Progenitor cell of endocrine pancreas (in vitro differentiated cells): ENCODE measurements at regions not wholly inside any gene's neighbourhood (a gene's known extent, or its start where the extent isn't known, plus 50 kb on each side); places are given as distances from the start of the nearest gene placed in this dataset. TPM values are rescaled to one million over a fixed set of nuclear protein-coding genes. Genes with fewer than 3 reads are reported as not detected.

ENCODE experiments used
- DNase-seq: peaks from one replicate; pipeline ENCODE4 v3.0.0; 2021; ENCODE audit warnings: low spot score; ENCODE audit not compliant: unreplicated experiment
- H3K27ac Mint-ChIP-seq: 2 replicates; pipeline ENCODE4 v1.8.0; 2021; ENCODE audit warnings: mild to moderate bottlenecking, moderate library complexity, mixed read lengths
- H3K27me3 Mint-ChIP-seq: 2 replicates; pipeline ENCODE4 v1.8.0; 2021; ENCODE audit warnings: mixed read lengths
- H3K36me3 Mint-ChIP-seq: 2 replicates; pipeline ENCODE4 v1.8.0; 2022; ENCODE audit warnings: mixed read lengths; ENCODE audit not compliant: insufficient read depth
- H3K4me1 Mint-ChIP-seq: 2 replicates; pipeline ENCODE4 v1.8.0; 2021; ENCODE audit warnings: low read depth, mixed read lengths
- H3K4me3 Mint-ChIP-seq: 2 replicates; pipeline ENCODE4 v1.8.0; 2021; ENCODE audit warnings: low read depth, mild to moderate bottlenecking, moderate library complexity, mixed read lengths
- H3K9me3 Mint-ChIP-seq: 2 replicates; pipeline ENCODE4 v1.8.0; 2021; ENCODE audit warnings: low read depth, mixed read lengths
- microRNA-seq: library from miRNA; unstranded; fragments of <30 nt; microRNA quantifications from one replicate; pipeline ENCODE4 v1.1.0, GENCODE V29; 2020; ENCODE audit warnings: borderline number of aligned reads; ENCODE audit not compliant: unreplicated experiment
- TF ChIP-seq, protein P1 (sequence below): fragments of 200-600 bp; sonication (generic); IDR thresholded peaks from one replicate; pipeline ENCODE4 v1.5.0; 2021; ENCODE audit warnings: antibody characterized with exemption, mild to moderate bottlenecking; ENCODE audit not compliant: unreplicated experiment

DNA sequence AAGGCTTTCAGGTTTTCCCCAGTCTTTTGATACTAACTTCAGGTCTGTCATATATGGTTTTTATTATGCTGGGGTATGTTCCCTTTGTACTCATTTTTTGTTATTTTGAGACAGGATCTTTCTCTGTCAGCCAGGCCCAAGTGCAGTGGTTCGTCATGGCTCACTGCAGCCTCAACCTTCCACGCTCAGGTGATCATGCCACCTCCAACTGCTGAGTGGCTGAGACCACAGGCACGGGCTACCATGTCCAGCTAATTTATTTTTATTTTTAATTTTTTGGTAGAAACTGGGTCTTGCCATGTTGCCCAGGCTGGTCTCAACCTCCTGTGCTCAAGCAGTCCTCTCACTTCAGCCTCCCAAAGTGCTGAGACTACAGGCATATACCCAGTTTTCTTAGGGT, 50.6 kb upstream of the PDGFD start:
- TF ChIP-seq, protein P1, sequence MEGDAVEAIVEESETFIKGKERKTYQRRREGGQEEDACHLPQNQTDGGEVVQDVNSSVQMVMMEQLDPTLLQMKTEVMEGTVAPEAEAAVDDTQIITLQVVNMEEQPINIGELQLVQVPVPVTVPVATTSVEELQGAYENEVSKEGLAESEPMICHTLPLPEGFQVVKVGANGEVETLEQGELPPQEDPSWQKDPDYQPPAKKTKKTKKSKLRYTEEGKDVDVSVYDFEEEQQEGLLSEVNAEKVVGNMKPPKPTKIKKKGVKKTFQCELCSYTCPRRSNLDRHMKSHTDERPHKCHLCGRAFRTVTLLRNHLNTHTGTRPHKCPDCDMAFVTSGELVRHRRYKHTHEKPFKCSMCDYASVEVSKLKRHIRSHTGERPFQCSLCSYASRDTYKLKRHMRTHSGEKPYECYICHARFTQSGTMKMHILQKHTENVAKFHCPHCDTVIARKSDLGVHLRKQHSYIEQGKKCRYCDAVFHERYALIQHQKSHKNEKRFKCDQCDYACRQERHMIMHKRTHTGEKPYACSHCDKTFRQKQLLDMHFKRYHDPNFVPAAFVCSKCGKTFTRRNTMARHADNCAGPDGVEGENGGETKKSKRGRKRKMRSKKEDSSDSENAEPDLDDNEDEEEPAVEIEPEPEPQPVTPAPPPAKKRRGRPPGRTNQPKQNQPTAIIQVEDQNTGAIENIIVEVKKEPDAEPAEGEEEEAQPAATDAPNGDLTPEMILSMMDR, result no peak
- H3K36me3 Mint-ChIP-seq, result no peaks in the 10 kb centered on the region
- DNase-seq, result no peak
- no peak overlapping the region for H3K27ac Mint-ChIP-seq
- H3K9me3 Mint-ChIP-seq, result peaks cover 19% of the 10 kb centered on the region
- no peak overlapping the region for H3K4me3 Mint-ChIP-seq
- no peaks in the 10 kb centered on the region for H3K4me1 Mint-ChIP-seq
- no peaks in the 10 kb centered on the region for H3K27me3 Mint-ChIP-seq

Small RNA genes in the stretch of these regions (microRNA-seq; reads per million reads assigned to microRNA genes)
- not detected for gene MIR7641-1
